ENCODE measurements at regions not wholly inside any gene's neighbourhood (a gene's known extent, or its start where the extent isn't known, plus 50 kb on each side); places are given as distances from the start of the nearest gene placed in this dataset.
"Not testable (repeated sequence)": the region's sequence is repeated elsewhere in the genome, so short reads cannot be mapped to it uniquely, and the experiment has no call there.

- no peak for DNase-seq (ENCODE audit: low read depth, low spot score)
Measured at GRCh38 chr1:164417016-164417704, 141.8 kb upstream of the PBX1 start.

- DNase-seq (ENCODE audit: low read depth, low spot score): no peak
Measured at GRCh38 chr1:164423136-164423535, 135.8 kb upstream of the PBX1 start.

GRCh38 chr1:164433141-164433817, 125.7 kb upstream of the PBX1 start:
- DNase-seq (ENCODE audit: low read depth, low spot score): no peak

- no peak for DNase-seq (ENCODE audit: low read depth, low spot score)
Measured at GRCh38 chr1:164433818-164434170, 125.2 kb upstream of the PBX1 start.

DNA sequence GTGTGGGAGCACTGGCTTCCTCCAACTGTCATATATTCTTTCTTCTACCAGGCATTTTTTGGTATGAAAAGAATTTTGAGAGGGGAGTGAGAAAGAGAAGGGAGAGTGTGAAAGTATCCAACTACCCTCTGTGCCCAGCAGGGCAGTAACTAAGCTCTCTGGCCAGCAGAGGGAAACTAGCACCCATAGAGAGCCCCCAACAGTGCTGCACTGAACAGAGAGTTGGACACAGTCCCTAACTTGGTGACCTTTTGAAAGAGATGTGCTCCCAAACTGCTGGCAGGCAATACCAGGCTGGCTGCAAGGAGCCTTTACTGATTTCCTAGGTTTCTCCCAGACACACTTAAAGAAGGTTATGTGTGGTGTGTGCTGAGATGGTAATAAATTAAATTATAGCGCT, 118.8 kb upstream of the PBX1 start:
- no peak for DNase-seq (ENCODE audit: low read depth, low spot score)

- no peak for DNase-seq (ENCODE audit: low read depth, low spot score)
Measured at GRCh38 chr1:164443166-164443565, 115.8 kb upstream of the PBX1 start.

DNA sequence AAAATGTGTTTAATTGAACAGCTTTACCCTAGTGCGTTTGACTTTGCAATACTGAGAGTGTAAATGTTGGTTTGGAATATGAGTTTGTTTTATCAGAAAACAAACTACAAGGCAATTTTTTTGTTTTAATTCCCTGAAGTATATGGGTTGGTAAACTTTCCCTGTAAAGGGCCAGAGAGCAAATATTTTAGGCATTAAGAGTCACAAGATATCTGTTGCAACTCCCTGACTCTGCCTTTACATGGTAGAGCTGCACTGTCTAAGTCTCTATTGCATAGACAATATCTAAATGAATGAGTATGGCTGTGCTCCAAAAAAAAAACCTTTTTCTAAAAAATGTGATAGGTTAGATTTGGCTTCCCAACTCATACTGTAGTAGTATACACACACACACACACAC, 115.1 kb upstream of the PBX1 start:
- DNase-seq (ENCODE audit: low read depth, low spot score): no peak

DNA sequence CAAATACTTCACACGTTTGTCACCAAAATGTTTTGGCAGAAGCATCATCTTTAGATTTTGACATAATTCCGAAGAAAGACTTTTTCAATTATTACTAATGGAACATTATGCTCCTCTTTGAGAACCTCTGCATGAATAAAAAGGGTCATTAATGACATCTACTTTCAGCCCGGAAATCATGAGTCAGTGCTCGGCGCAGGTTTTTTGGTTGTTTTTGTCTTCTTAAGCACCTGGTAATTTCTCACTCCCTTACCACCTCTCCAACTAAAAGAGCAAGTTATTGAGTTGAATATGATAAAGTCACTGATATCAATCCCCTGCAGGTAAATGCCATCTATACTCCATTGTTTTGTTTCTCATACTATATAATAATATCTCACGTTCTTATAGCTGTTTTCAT, 113.0 kb upstream of the PBX1 start:
- no peak for DNase-seq (ENCODE audit: low read depth, low spot score)

DNA sequence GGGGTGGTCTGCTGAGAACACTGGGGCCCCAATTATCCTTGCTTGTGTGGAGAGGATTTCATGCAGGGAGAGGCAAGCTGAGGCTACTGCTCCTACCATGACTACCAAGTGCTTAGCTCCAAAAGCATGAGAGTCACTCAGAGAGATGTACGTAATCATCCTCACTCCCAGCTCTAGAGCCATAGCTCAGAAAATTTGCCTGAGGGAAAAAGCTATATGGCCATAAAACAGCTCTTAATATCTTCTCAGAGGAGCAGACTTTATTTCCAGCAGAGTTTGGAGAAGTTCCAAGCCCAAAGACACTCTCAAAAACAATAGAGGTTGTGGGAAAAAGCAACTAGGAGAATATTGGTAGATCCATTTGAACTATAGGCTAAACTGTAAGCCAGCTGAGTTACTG, 106.4 kb upstream of the PBX1 start:
- no peak for DNase-seq (ENCODE audit: low read depth, low spot score)

DNA sequence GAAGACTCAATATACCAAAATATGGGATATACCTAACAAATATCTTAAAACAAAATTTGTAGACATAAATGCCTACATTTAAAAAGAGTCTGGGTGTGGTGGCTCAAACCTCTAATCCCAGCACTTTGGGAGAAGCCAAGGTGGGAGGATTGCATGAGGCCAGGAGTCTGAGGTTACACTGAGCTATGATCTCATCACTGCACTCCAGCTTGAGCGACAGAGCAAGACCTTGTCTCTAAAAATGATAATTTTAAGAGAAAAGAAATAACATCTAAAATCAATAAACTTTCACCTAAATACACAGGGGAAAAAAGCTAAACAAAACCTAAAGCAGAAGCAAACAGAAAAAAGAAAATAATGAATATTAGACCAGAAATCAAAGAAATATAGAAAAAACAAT, 102.7 kb upstream of the PBX1 start:
- no peak for DNase-seq (ENCODE audit: low read depth, low spot score)

GRCh38 chr1:164459176-164459575, 99.8 kb upstream of the PBX1 start:
- not testable (repeated sequence) for DNase-seq (ENCODE audit: low read depth, low spot score)

DNA sequence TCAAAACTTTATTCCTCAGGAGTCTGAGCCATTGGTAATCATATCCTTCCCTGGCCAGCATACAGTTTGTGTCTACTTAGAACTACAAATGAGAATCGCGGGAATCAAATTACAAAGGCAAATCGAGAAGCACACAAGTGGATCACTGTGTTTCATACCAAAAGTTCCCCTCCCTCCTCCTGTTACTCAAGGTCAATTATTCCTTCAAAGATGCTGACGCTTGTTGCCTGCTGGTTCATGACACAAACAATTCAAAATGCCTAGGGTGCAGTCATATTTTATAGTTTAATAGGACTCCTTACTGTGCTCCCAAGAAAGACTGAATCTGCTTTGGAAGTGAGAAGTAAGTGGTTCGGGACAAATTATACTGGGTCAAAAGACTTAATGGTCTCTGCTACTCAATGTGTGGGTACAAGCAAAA, 93.0 kb upstream of the PBX1 start:
- no peak for DNase-seq (ENCODE audit: low read depth, low spot score)

DNA sequence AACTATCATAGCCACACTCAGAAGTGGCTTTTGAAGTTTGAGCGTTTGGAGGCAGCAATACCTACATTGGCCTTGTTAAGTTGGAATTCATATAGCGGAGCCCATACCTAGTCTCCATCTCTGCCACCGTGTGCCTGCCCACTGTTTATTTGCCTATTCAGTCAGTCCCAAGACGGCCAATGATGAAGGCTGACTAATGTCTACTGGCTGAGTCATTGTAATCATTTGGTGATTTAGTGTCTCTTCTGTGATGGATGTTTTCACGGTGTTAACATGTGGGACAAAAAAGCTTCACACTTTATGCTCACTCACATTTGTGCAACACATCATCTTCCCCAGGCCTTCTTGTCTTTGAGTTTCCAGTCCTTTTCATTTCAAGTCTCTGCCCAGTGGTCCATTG, 92.6 kb upstream of the PBX1 start:
- no peak for DNase-seq (ENCODE audit: low read depth, low spot score)

DNA sequence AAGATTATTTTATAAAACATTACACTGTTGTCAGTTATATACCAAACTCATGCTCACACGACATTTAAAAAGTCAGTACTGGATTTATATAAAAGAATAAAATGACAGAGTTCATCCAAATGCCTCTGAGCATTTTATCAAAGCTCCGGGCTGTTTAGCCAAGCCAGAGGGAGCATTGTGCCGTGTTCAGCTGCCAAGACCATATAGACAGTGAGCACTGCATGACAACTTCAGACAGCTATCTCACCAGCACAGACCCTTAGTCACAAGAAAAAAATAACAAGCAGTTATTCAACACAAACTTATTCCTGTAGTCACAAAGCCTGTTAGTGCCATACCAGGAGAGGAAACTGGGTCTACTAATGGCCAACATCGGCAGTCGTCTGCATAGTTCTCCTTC, 88.0 kb upstream of the PBX1 start:
- DNase-seq (ENCODE audit: low read depth, low spot score): no peak

DNA sequence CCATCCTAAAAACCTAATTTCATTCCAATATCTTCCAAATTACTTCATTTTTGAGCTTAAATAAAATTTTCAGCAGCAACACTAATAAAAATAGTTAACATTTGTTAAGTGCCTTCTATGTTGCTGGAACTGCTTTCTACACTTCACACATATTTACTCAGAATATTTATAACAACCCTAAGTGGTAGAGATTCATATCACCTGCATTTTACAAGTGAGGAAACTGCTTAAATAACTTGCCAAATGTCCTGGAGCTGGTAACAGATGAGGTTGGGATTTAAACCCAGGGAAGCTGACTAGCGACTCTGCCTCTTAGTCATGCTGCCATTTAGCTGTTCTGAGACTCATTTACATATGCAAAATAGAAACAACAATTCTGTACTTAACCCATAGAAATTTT, 86.1 kb upstream of the PBX1 start:
- DNase-seq (ENCODE audit: low read depth, low spot score): no peak

- no peak for DNase-seq (ENCODE audit: low read depth, low spot score)
Measured at GRCh38 chr1:164473544-164473943, 85.4 kb upstream of the PBX1 start.

DNA sequence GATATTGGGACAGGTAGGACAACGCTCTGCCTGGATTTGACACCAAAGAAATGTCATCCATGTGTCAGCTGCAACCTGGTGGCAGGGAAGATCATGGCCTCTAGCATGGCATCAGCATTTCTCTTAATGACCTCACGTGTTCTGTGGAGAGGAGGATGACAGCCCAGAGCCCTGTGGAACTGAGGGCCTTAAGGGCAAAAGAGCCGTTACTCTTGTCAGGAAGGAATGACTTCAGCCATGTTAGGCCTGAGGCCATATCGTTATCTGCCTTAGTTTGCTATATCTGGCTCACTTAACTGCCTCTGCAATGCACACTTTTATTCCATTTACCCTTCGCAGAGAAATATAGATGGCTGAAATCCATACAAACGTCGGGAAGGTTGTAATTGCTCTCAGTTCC, 83.2 kb upstream of the PBX1 start:
- DNase-seq (ENCODE audit: low read depth, low spot score): no peak

DNA sequence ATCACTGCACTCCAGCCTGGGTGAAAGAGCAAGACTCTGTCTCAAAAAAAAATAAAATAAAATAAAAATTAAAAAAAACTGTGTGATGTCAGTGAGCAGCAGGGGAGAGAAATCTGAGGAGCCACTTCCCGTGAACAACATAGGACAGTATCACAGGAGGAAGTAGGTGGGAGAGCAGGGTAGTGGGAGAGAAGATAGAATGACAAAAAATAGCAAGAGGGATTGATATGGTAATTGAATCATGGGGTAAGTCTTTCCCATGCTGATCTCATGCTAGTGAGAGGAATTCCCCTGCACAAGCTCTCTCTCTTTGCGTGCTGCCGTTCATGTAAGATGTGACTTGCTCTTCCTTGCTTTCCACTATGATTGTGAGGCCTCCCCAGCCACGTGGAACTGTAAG, 81.6 kb upstream of the PBX1 start:
- no peak for DNase-seq (ENCODE audit: low read depth, low spot score)

DNA sequence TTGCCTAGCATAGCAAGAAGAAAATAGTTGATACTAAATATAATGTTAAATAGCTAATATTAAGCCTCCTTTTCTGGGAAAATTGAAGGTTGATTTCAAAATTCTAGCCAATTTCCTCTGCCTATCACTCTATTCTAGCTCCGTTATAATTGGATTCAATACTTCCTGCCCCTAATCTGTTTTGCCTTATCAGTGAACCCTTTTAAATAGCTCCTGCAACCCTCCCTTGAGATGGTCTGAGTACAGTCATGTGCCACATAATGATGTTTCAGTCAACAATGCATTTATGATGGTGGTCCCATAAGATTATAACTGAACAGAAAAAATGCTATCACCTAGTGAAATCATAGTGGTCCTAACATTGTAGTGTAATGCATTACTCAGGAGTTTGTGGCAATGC, 79.7 kb upstream of the PBX1 start:
- DNase-seq (ENCODE audit: low read depth, low spot score): no peak

DNA sequence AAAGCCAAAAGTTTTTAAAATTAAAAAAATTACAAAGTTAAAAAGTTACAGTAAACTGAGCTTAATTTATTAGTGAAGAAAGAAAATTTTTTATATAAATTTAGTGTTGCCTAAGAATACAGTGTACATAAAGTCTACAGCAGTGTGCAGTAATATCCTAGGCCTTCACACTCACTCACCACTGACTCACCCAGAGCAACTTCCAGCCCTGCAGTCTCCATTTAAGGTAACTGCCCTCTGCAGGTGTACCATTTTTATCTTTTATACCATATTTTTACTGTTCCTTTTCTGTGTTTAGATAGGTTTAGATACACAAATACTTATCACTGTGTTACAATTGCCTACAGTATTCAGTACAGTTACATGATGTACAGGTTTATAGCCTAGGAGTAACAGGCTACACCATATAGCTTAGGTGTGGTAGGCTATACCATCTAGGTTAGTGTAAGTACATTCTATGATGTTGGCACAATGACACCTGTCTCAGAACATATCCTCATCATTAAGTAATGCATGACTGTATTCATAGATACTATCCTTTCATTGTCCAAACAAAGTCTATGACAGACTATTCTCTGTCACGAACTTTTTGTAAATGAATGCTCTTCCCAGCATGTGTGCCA, 78.6 kb upstream of the PBX1 start:
- no peak for DNase-seq (ENCODE audit: low read depth, low spot score)

GRCh38 chr1:164495905-164496304, 63.1 kb upstream of the PBX1 start:
- no peak for DNase-seq (ENCODE audit: low read depth, low spot score)

DNA sequence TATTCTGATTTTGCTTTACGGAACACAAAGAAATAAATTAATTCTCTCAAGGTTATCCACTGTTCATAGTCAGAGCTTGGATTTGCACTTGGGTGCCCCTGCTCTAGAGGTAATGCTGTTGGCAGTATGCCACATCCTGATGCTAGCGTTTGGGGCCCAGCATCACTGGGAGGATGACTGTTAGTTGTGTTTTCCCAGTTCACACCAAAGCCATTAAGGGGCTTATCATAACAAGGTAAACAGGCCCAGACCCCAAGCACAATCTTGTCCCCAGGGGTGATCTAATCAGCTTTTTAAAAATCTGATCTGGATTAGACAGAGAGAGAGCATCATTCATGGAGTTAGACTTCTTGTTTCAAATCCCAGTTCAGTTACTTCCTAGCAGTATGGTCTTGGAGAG, 60.2 kb upstream of the PBX1 start:
- DNase-seq (ENCODE audit: low read depth, low spot score): no peak

GRCh38 chr1:164504749-164505148, 54.2 kb upstream of the PBX1 start:
- no peak for DNase-seq (ENCODE audit: low read depth, low spot score)
